ENCODE measurements at regions not wholly inside any gene's neighbourhood (a gene's known extent, or its start where the extent isn't known, plus 50 kb on each side); places are given as distances from the start of the nearest gene placed in this dataset.

- peaks cover 3% of the 10 kb centered on the region for H3K4me1 Mint-ChIP-seq (ENCODE audit: unreplicated experiment)
- TF ChIP-seq, protein P1, sequence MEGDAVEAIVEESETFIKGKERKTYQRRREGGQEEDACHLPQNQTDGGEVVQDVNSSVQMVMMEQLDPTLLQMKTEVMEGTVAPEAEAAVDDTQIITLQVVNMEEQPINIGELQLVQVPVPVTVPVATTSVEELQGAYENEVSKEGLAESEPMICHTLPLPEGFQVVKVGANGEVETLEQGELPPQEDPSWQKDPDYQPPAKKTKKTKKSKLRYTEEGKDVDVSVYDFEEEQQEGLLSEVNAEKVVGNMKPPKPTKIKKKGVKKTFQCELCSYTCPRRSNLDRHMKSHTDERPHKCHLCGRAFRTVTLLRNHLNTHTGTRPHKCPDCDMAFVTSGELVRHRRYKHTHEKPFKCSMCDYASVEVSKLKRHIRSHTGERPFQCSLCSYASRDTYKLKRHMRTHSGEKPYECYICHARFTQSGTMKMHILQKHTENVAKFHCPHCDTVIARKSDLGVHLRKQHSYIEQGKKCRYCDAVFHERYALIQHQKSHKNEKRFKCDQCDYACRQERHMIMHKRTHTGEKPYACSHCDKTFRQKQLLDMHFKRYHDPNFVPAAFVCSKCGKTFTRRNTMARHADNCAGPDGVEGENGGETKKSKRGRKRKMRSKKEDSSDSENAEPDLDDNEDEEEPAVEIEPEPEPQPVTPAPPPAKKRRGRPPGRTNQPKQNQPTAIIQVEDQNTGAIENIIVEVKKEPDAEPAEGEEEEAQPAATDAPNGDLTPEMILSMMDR (IDR thresholded peaks at IDR 0.05; ENCODE audit: unreplicated experiment), result no peak
- no peaks in the 10 kb centered on the region for H3K9me3 Mint-ChIP-seq (ENCODE audit: unreplicated experiment)
- H3K36me3 Mint-ChIP-seq (ENCODE audit: low read depth, unreplicated experiment), result no peaks in the 10 kb centered on the region
- H3K27ac Mint-ChIP-seq (ENCODE audit: unreplicated experiment), result no peak overlapping the region
- peaks cover 4% of the 10 kb centered on the region for H3K27me3 Mint-ChIP-seq (ENCODE audit: unreplicated experiment)
- no peak for DNase-seq (ENCODE audit: low spot score)
- H3K4me3 Mint-ChIP-seq (ENCODE audit: unreplicated experiment), result no peak overlapping the region
These were observed 106.1 kb upstream of the MIR17HG start for GRCh38 chr13:91241221-91241933.

- H3K9me3 Mint-ChIP-seq (ENCODE audit: unreplicated experiment), result no peaks in the 10 kb centered on the region
- peaks cover 3% of the 10 kb centered on the region for H3K4me1 Mint-ChIP-seq (ENCODE audit: unreplicated experiment)
- peaks cover 4% of the 10 kb centered on the region for H3K27me3 Mint-ChIP-seq (ENCODE audit: unreplicated experiment)
- TF ChIP-seq, protein P1 (IDR thresholded peaks at IDR 0.05; ENCODE audit: unreplicated experiment), result no peak
- no peak overlapping the region for H3K4me3 Mint-ChIP-seq (ENCODE audit: unreplicated experiment)
- H3K36me3 Mint-ChIP-seq (ENCODE audit: low read depth, unreplicated experiment), result no peaks in the 10 kb centered on the region
- H3K27ac Mint-ChIP-seq (ENCODE audit: unreplicated experiment), result no peak overlapping the region
- no peak for DNase-seq (ENCODE audit: low spot score)
These were observed 104.8 kb upstream of the MIR17HG start for GRCh38 chr13:91242652-91243051.

DNA sequence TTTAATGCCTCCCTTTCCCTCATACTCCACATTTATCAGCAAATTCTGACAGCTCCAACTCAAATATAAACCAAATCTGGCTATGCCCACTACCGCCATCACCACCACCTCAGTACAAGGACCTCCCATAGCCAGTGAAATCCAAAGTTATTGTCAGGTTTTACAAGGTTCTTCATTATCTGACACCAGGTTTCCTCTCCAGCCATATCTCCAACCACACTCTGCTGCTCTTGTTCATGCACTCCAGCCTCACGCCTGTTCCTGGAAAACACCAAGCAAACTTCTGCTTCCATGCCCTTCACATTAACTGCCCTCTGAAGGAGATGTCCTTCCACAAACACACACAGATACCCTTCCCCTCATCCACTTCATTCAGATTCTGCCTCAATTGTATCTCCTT, 102.2 kb upstream of the MIR17HG start:
- Mint-ChIP-seq H3K36me3 (ENCODE audit: low read depth, unreplicated experiment) (no peaks in the 10 kb centered on the region), H3K27ac (ENCODE audit: unreplicated experiment) (no peak overlapping the region), H3K4me1 (ENCODE audit: unreplicated experiment) (peaks cover 3% of the 10 kb centered on the region), H3K4me3 (ENCODE audit: unreplicated experiment) (no peak overlapping the region), H3K27me3 (ENCODE audit: unreplicated experiment) (peaks cover 3% of the 10 kb centered on the region), H3K9me3 (ENCODE audit: unreplicated experiment) (no peaks in the 10 kb centered on the region)
- no peak for DNase-seq (ENCODE audit: low spot score)
- TF ChIP-seq, protein P1 (IDR thresholded peaks at IDR 0.05; ENCODE audit: unreplicated experiment), result no peak

- Mint-ChIP-seq H3K27ac (ENCODE audit: unreplicated experiment) (no peak overlapping the region), H3K4me1 (ENCODE audit: unreplicated experiment) (peaks cover 3% of the 10 kb centered on the region), H3K4me3 (ENCODE audit: unreplicated experiment) (no peak overlapping the region), H3K36me3 (ENCODE audit: low read depth, unreplicated experiment) (no peaks in the 10 kb centered on the region), H3K27me3 (ENCODE audit: unreplicated experiment) (peaks cover 2% of the 10 kb centered on the region), H3K9me3 (ENCODE audit: unreplicated experiment) (no peaks in the 10 kb centered on the region)
- TF ChIP-seq, protein P1 (IDR thresholded peaks at IDR 0.05; ENCODE audit: unreplicated experiment), result no peak
- DNase-seq (ENCODE audit: low spot score), result no peak
These were observed 99.7 kb upstream of the MIR17HG start for GRCh38 chr13:91247768-91248167.

DNA sequence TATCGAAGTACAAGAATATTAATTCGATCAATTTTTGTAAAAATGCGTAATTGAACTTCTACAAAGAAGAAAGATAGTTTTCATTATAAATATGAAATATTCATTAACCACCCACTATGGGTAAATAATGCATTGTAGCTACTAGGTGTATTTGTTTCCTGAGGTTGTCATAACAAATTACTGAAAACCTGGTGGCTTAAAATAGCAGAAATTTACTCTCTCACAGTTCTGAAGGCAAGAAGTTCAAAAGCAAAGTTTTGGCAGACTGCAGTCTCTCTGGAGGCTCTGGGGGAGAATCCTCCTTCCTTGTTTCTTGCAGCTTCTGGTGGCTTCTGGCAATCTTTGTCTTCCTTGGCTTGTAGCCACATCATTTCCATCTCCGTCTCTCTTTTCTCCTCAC, 99.2 kb upstream of the MIR17HG start:
- no peak overlapping the region for H3K27ac Mint-ChIP-seq (ENCODE audit: unreplicated experiment)
- H3K36me3 Mint-ChIP-seq (ENCODE audit: low read depth, unreplicated experiment), result no peaks in the 10 kb centered on the region
- no peak overlapping the region for H3K4me3 Mint-ChIP-seq (ENCODE audit: unreplicated experiment)
- peaks cover 3% of the 10 kb centered on the region for H3K4me1 Mint-ChIP-seq (ENCODE audit: unreplicated experiment)
- TF ChIP-seq, protein P1 (IDR thresholded peaks at IDR 0.05; ENCODE audit: unreplicated experiment), result no peak
- DNase-seq (ENCODE audit: low spot score), result no peak
- H3K27me3 Mint-ChIP-seq (ENCODE audit: unreplicated experiment), result peaks cover 2% of the 10 kb centered on the region
- no peaks in the 10 kb centered on the region for H3K9me3 Mint-ChIP-seq (ENCODE audit: unreplicated experiment)
